ENCODE measurements at regions not wholly inside any gene's neighbourhood (a gene's known extent, or its start where the extent isn't known, plus 50 kb on each side); places are given as distances from the start of the nearest gene placed in this dataset.

DNA sequence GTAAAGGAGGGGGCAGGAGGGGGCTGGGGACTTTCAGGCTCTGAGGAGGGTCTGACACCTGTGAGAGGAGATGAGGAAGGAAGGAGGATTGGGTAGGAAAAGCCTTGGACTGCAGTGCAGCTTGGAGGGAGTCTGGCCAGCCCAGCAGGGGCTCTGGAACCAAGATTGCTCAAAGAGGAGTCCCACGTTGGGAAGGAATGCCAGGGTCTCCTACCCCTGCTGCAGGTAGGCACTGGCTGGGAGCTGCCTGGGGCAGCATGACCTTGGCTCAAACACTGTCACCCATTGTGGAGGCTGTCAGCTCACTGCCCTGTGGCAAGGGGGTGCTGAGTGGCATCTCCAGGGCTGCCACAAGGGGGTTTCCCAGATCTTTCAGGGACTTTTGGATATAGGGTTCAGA, 94.5 kb downstream of the RPS6KA4 start:
- no peak for TF ChIP-seq CTCF (IDR thresholded peaks at IDR 0.05; ENCODE audit: low read length)
- TF ChIP-seq EZH2 (IDR thresholded peaks at IDR 0.05; ENCODE audit: borderline replicate concordance, low read length), result no peak
